Mesendoderm (in vitro differentiated cells): ENCODE measurements at regions not wholly inside any gene's neighbourhood (a gene's known extent, or its start where the extent isn't known, plus 50 kb on each side); places are given as distances from the start of the nearest gene placed in this dataset.
A peak's percentile ranks its signal among the peaks of the same experiment; 100 is the strongest.

ENCODE experiments used
- DNase-seq: peaks from one replicate; pipeline ENCODE4 v3.0.0; 2013
- H2AK5ac ChIP-seq: 2 replicates; pipeline ENCODE4 v1.6.1; 2013; ENCODE audit warnings: low read length, inconsistent platforms
- H2BK120ac ChIP-seq: 2 replicates; pipeline ENCODE4 v1.6.1; 2013; ENCODE audit warnings: low read depth, mild to moderate bottlenecking, low read length, moderate library complexity, mixed read lengths
- H2BK15ac ChIP-seq: replicated peaks from 2 replicates; pipeline ENCODE4 v1.6.1; 2013; ENCODE audit warnings: low read depth, mild to moderate bottlenecking, moderate library complexity
- H2BK5ac ChIP-seq: 2 replicates; pipeline ENCODE4 v1.6.1; 2013; ENCODE audit warnings: low read length, inconsistent platforms
- H3K18ac ChIP-seq: 2 replicates; pipeline ENCODE4 v1.6.1; 2013; ENCODE audit warnings: mild to moderate bottlenecking, low read length, mixed read lengths
- H3K23ac ChIP-seq: one replicate; pipeline ENCODE4 v1.6.1; 2013; ENCODE audit warnings: low read length
- H3K27ac ChIP-seq: 2 replicates; pipeline ENCODE4 v1.5.1; 2013; ENCODE audit warnings: low read depth, mild to moderate bottlenecking, inconsistent platforms, low read length, moderate library complexity
- H3K27me3 ChIP-seq: 2 replicates; pipeline ENCODE4 v1.6.1; 2013; ENCODE audit warnings: low read length, control low read depth, mild to moderate bottlenecking, inconsistent platforms; ENCODE audit not compliant: insufficient read depth, poor library complexity
- H3K36me3 ChIP-seq: 2 replicates; pipeline ENCODE4 v1.6.1; 2013; ENCODE audit warnings: low read length, inconsistent platforms; ENCODE audit not compliant: control insufficient read depth, insufficient read depth
- H3K4ac ChIP-seq: one replicate; pipeline ENCODE4 v1.6.1; 2013; ENCODE audit warnings: low read depth, mild to moderate bottlenecking, low read length, moderate library complexity
- H3K4me1 ChIP-seq: 2 replicates; pipeline ENCODE4 v1.6.1; 2013; ENCODE audit warnings: low read depth, low read length, inconsistent platforms; ENCODE audit not compliant: control insufficient read depth
- H3K4me2 ChIP-seq: 2 replicates; pipeline ENCODE4 v1.6.1; 2013; ENCODE audit warnings: low read length
- H3K4me3 ChIP-seq: 2 replicates; pipeline ENCODE4 v1.5.1; 2013; ENCODE audit warnings: mild to moderate bottlenecking, low read length
- H3K56ac ChIP-seq: one replicate; pipeline ENCODE4 v1.6.1; 2013; ENCODE audit warnings: low read length
- H3K79me1 ChIP-seq: 2 replicates; pipeline ENCODE4 v1.6.1; 2013; ENCODE audit warnings: low read length, inconsistent platforms
- H3K79me2 ChIP-seq: 2 replicates; pipeline ENCODE4 v1.6.1; 2013; ENCODE audit warnings: mild to moderate bottlenecking, low read length; ENCODE audit not compliant: control insufficient read depth, insufficient read depth
- H3K9ac ChIP-seq: 2 replicates; pipeline ENCODE4 v1.6.1; 2013; ENCODE audit warnings: low read length, inconsistent platforms
- H4K5ac ChIP-seq: one replicate; pipeline ENCODE4 v1.6.1; 2013; ENCODE audit warnings: low read length
- H4K8ac ChIP-seq: one replicate; pipeline ENCODE4 v1.6.1; 2013; ENCODE audit warnings: low read depth, mild to moderate bottlenecking, control low read depth, low read length, moderate library complexity
- WGBS: extraction: QIAGEN DNeasy Blood & Tissue Kit; methylation state at CpG from one replicate; pipeline ENCODE4 v1.1.7; 2013; ENCODE audit warnings: low lambda C conversion rate, missing lambda C conversion rate; ENCODE audit not compliant: insufficient coverage; ENCODE audit errors: extremely low coverage; 5-methylcytosine and 5-hydroxymethylcytosine counted together

DNA sequence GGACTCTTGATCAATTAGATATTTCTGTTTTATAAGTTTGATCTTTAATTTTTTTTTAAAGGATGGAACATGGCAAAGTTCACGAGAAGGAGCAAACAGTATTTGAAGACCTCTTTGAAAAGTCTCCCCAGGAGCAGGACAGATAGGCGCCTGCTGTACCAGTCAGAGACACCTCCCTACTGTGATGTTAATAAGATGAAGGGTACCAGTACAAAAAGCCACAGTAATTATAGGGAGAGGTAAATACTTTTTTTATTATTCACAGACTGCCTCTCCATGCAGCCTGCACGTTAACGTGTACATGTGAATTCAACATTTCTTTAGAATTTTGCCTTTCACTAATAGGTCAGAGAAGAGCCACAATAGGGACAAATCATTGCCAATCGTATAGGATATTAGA is 146.5 kb upstream of the CDH6 start:
- no peak overlapping the region for H2AK5ac ChIP-seq
- H3K23ac ChIP-seq = no peak overlapping the region
- no peaks in the 10 kb centered on the region for H3K36me3 ChIP-seq
- no peak overlapping the region for H3K4ac ChIP-seq
- H2BK5ac ChIP-seq = no peak overlapping the region
- H3K79me2 ChIP-seq = no peaks in the 10 kb centered on the region
- no peak overlapping the region for H3K56ac ChIP-seq
- H3K18ac ChIP-seq = no peak overlapping the region
- no CpG with 5 or more reads among the region's 5 CpGs for WGBS
- H3K79me1 ChIP-seq = no peaks in the 10 kb centered on the region
- no peaks in the 10 kb centered on the region for H3K27me3 ChIP-seq
- no peak overlapping the region for H3K4me3 ChIP-seq
- H4K8ac ChIP-seq = no peak overlapping the region
- H2BK120ac ChIP-seq = no peak overlapping the region
- H3K4me2 ChIP-seq = no peak overlapping the region
- DNase-seq = peak; percentile 9
- H3K27ac ChIP-seq = no peak overlapping the region
- H2BK15ac ChIP-seq = no peak overlapping the region
- no peaks in the 10 kb centered on the region for H3K4me1 ChIP-seq
- no peak overlapping the region for H3K9ac ChIP-seq
- no peak overlapping the region for H4K5ac ChIP-seq

- Histone ChIP-seq H3K27me3 (no peaks in the 10 kb centered on the region), H3K4ac (no peak overlapping the region), H3K18ac (no peak overlapping the region), H3K56ac (no peak overlapping the region), H3K9ac (no peak overlapping the region), H2AK5ac (no peak overlapping the region), H3K4me1 (no peaks in the 10 kb centered on the region), H4K5ac (no peak overlapping the region), H2BK120ac (no peak overlapping the region), H3K79me1 (no peaks in the 10 kb centered on the region), H3K4me3 (no peak overlapping the region), H2BK15ac (no peak overlapping the region), H3K23ac (no peak overlapping the region), H3K4me2 (no peak overlapping the region), H3K36me3 (no peaks in the 10 kb centered on the region), H2BK5ac (no peak overlapping the region), H4K8ac (no peak overlapping the region), H3K27ac (no peak overlapping the region), H3K79me2 (no peaks in the 10 kb centered on the region)
- DNase-seq = no peak
- no CpG with 5 or more reads among the region's 4 CpGs for WGBS
These were observed 157.1 kb upstream of the CDH6 start for GRCh38 chr5:31036411-31036810.

GRCh38 chr5:31033295-31033694 is 160.2 kb upstream of the CDH6 start:
- no peak for DNase-seq
- no peak overlapping the region for H3K56ac ChIP-seq
- H2BK15ac ChIP-seq = no peak overlapping the region
- no peak overlapping the region for H3K23ac ChIP-seq
- no peaks in the 10 kb centered on the region for H3K79me2 ChIP-seq
- H3K9ac ChIP-seq = no peak overlapping the region
- H2BK5ac ChIP-seq = no peak overlapping the region
- H3K27me3 ChIP-seq = no peaks in the 10 kb centered on the region
- H3K4ac ChIP-seq = no peak overlapping the region
- H2BK120ac ChIP-seq = no peak overlapping the region
- no peak overlapping the region for H3K4me2 ChIP-seq
- H3K27ac ChIP-seq = no peak overlapping the region
- H2AK5ac ChIP-seq = no peak overlapping the region
- no CpG with 5 or more reads among the region's 1 CpG for WGBS
- no peak overlapping the region for H4K5ac ChIP-seq
- H3K4me3 ChIP-seq = no peak overlapping the region
- H4K8ac ChIP-seq = no peak overlapping the region
- no peak overlapping the region for H3K18ac ChIP-seq
- H3K4me1 ChIP-seq = no peaks in the 10 kb centered on the region
- H3K36me3 ChIP-seq = no peaks in the 10 kb centered on the region
- no peaks in the 10 kb centered on the region for H3K79me1 ChIP-seq

DNA sequence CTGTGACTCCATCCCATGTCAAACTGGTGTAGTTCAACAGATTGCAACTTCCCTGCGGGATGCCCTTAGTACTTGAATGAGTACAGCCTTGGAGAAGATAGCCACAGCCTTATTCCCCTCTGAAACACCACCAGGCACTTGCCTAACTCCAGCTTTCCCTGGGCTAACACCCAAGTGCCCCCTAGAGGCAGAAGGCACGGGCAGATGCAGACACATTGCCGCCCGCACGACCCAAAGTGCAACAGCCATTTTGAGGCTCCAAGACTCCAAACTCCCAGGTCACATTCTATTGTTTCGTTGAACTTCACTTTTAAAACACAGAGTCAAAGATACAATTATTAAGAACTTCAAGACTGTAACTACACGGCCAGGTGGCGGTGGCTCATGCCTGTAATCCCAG is 163.6 kb upstream of the CDH6 start:
- Histone ChIP-seq H3K4me1 (no peaks in the 10 kb centered on the region), H2BK15ac (no peak overlapping the region), H4K8ac (no peak overlapping the region), H2AK5ac (no peak overlapping the region), H3K23ac (no peak overlapping the region), H3K4me3 (no peak overlapping the region), H3K79me2 (no peaks in the 10 kb centered on the region), H4K5ac (no peak overlapping the region), H3K9ac (no peak overlapping the region), H2BK5ac (no peak overlapping the region), H3K4me2 (no peak overlapping the region), H3K79me1 (no peaks in the 10 kb centered on the region), H3K27me3 (no peaks in the 10 kb centered on the region), H3K18ac (no peak overlapping the region), H3K36me3 (no peaks in the 10 kb centered on the region), H3K27ac (no peak overlapping the region), H3K4ac (no peak overlapping the region), H2BK120ac (no peak overlapping the region), H3K56ac (no peak overlapping the region)
- WGBS = no CpG with 5 or more reads among the region's 8 CpGs
- DNase-seq = peak; percentile 44

DNA sequence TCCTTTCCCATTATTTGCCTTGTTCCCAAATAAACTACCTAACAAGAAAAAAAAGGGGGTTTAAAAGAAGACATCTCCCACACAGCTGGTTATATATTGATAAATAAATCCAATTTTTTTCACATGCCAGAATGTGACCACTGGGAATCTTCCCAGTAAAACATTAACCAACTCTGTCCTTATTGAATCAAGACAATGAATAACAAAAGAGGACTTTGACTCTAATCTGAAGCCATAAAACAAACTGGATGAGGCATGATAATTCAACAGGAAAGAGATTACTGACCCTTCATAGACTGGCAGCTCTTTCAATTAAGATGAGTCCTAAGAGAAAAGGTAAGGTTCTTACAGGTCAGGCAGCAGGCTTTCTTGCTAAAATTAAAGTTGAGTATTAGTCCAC is 165.8 kb upstream of the CDH6 start:
- Histone ChIP-seq H3K27ac (no peak overlapping the region), H3K9ac (no peak overlapping the region), H3K18ac (no peak overlapping the region), H3K56ac (no peak overlapping the region), H3K36me3 (no peaks in the 10 kb centered on the region), H3K79me2 (no peaks in the 10 kb centered on the region), H2BK120ac (no peak overlapping the region), H3K27me3 (no peaks in the 10 kb centered on the region), H2AK5ac (no peak overlapping the region), H4K8ac (no peak overlapping the region), H3K4me2 (no peak overlapping the region), H3K23ac (no peak overlapping the region), H3K79me1 (no peaks in the 10 kb centered on the region), H3K4me3 (no peak overlapping the region), H4K5ac (no peak overlapping the region), H2BK15ac (no peak overlapping the region), H3K4me1 (no peaks in the 10 kb centered on the region), H2BK5ac (no peak overlapping the region), H3K4ac (no peak overlapping the region)
- no peak for DNase-seq

DNA sequence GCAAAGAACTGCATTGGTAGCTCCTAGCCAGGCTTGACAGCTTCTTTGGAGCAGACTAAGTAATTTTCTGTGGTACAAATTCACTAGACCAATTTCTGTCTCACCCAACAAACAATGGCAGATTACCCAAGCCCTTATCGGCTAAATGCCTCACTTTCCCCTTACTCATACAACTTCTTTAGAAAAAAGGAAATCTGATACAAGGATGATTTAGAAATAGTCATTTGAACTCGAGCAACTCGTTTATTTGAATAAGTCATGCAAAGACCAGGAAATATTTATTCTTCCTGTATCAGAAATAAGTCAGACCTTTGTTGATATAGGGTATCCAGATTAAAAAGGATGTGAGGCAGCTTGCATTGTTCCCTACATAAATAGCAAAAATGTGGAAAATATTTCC is 170.4 kb upstream of the CDH6 start:
- H3K18ac ChIP-seq = no peak overlapping the region
- no peaks in the 10 kb centered on the region for H3K79me2 ChIP-seq
- H2BK5ac ChIP-seq = no peak overlapping the region
- H3K27ac ChIP-seq = no peak overlapping the region
- H3K23ac ChIP-seq = no peak overlapping the region
- no peak overlapping the region for H4K5ac ChIP-seq
- no peaks in the 10 kb centered on the region for H3K27me3 ChIP-seq
- H2BK120ac ChIP-seq = no peak overlapping the region
- no peak overlapping the region for H4K8ac ChIP-seq
- no peak overlapping the region for H3K4me2 ChIP-seq
- no CpG with 5 or more reads among the region's 3 CpGs for WGBS
- no peak overlapping the region for H3K56ac ChIP-seq
- no peaks in the 10 kb centered on the region for H3K36me3 ChIP-seq
- no peaks in the 10 kb centered on the region for H3K4me1 ChIP-seq
- H2BK15ac ChIP-seq = no peak overlapping the region
- DNase-seq = no peak
- H3K4ac ChIP-seq = no peak overlapping the region
- no peak overlapping the region for H3K4me3 ChIP-seq
- no peaks in the 10 kb centered on the region for H3K79me1 ChIP-seq
- no peak overlapping the region for H2AK5ac ChIP-seq
- no peak overlapping the region for H3K9ac ChIP-seq
